PC-9 (cell line): ENCODE measurements at regions not wholly inside any gene's neighbourhood (a gene's known extent, or its start where the extent isn't known, plus 50 kb on each side); places are given as distances from the start of the nearest gene placed in this dataset.

Experiments used
- BruUV-seq: library from RNA; stranded (reverse); fragments of 400-500 nt; replicated peaks from 2 replicates; lab custom pipeline; 2021; lab: Mats Ljungman, UMichigan
- CTCF ChIA-PET: fragments of 300-600 bp; sonication (Branson Sonifier 250); formaldehyde crosslinking; loops from one replicate; lab custom pipeline; 2022; ENCODE audit warnings: antibody characterized with exemption; lab: Charles Lee
- POLR2A ChIA-PET: fragments of 300-600 bp; sonication (Branson Sonifier 250); formaldehyde crosslinking; loops from one replicate; lab custom pipeline; 2022; ENCODE audit warnings: antibody characterized with exemption; ENCODE audit not compliant: unreplicated experiment; lab: Charles Lee
- DNase-seq, 2 experiments: peaks; one replicate each; pipeline versions ENCODE4 v3.0.0 to v3.0.0-alpha.2; 2015 to 2022; ENCODE audit warnings: mixed read lengths in 1 of 2
- H2AFZ ChIP-seq: fragments of 200-600 bp; sonication (generic); 2 replicates; pipeline ENCODE4 v1.8.1; 2017; ENCODE audit warnings: antibody characterized with exemption
- H3F3A ChIP-seq: fragments of 200-600 bp; sonication (generic); 2 replicates; pipeline ENCODE4 v1.8.1; 2017; ENCODE audit warnings: antibody characterized with exemption, mild to moderate bottlenecking, low read depth; ENCODE audit not compliant: insufficient read depth
- H3K27ac ChIP-seq: fragments of 200-600 bp; sonication (generic); 2 replicates; pipeline ENCODE4 v1.6.1; 2016; ENCODE audit warnings: mixed run types
- H3K27me3 ChIP-seq: fragments of 200-600 bp; sonication (generic); 2 replicates; pipeline ENCODE4 v1.6.1; 2016; ENCODE audit warnings: low read depth, mixed run types; ENCODE audit not compliant: insufficient read depth
- H3K36me3 ChIP-seq: fragments of 200-600 bp; sonication (generic); 2 replicates; pipeline ENCODE4 v1.6.1; 2016; ENCODE audit warnings: low read depth, mixed run types
- H3K4me1 ChIP-seq: fragments of 200-600 bp; sonication (generic); replicated peaks from 2 replicates; pipeline ENCODE4 v1.6.1; 2016; ENCODE audit warnings: mixed run types; ENCODE audit not compliant: insufficient read depth
- H3K4me2 ChIP-seq: fragments of 200-600 bp; sonication (generic); 2 replicates; pipeline ENCODE4 v1.6.1; 2017; ENCODE audit warnings: mixed run types
- H3K4me3 ChIP-seq: fragments of 200-600 bp; sonication (generic); 2 replicates; pipeline ENCODE4 v1.6.1; 2016; ENCODE audit warnings: mixed run types
- H3K79me2 ChIP-seq: fragments of 200-600 bp; sonication (generic); 2 replicates; pipeline ENCODE4 v1.6.1; 2017; ENCODE audit warnings: low read depth, mixed run types
- H3K9me2 ChIP-seq: fragments of 200-600 bp; sonication (generic); 2 replicates; pipeline ENCODE4 v1.8.1; 2017; ENCODE audit warnings: mild to moderate bottlenecking; ENCODE audit not compliant: insufficient read depth
- H3K9me3 ChIP-seq: fragments of 200-600 bp; sonication (generic); 2 replicates; pipeline ENCODE4 v1.8.1; 2016; ENCODE audit warnings: low read depth; ENCODE audit not compliant: insufficient read depth
- H4K20me1 ChIP-seq: fragments of 200-600 bp; sonication (generic); 2 replicates; pipeline ENCODE4 v1.8.1; 2017; ENCODE audit not compliant: insufficient read depth
- CTCF ChIP-seq: fragments of 200-600 bp; sonication (generic); conservative IDR thresholded peaks from 2 replicates; pipeline ENCODE4 v1.6.1; 2017; ENCODE audit warnings: mixed run types, antibody characterized with exemption, mild to moderate bottlenecking, moderate library complexity
- EZH2 ChIP-seq: fragments of 200-600 bp; sonication (generic); IDR thresholded peaks from 2 replicates; pipeline ENCODE4 v1.8.0; 2017; ENCODE audit warnings: antibody characterized with exemption, low read depth
- intact Hi-C: fragments of 100-400 bp; cut with micrococcal nuclease; formaldehyde crosslinking; loops from one replicate; pipeline ENCODE4 v1.10.0; 2022; ENCODE audit not compliant: unreplicated experiment

DNA sequence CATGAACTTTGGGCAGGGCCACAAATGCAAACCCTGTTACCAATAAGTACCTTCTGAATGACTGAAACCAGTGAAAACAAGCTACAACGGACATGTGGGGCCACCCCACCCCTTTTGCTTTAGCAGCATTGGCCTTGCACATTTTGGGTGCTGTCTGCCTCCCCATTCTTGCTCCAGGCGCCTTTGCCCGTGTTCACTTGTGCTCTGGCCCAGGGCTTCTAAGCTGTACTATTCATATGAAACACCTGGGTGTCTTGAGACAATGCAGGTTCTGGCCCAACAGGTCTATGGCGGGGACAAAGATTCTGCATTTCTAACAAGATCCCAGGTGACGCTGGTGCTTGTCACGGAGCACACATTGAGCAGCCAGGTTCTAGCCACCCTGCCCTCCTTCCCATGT is 96.5 kb upstream of the SDK1 start:
- H4K20me1 ChIP-seq, result no peaks in the 10 kb centered on the region
- no peak overlapping the region for H3K4me3 ChIP-seq
- intact Hi-C loops, result no loop called here
- ChIA-PET CTCF (no interaction called here), POLR2A (no interaction called here)
- H3F3A ChIP-seq, result no peaks in the 10 kb centered on the region
- no peaks in the 10 kb centered on the region for H3K79me2 ChIP-seq
- no peak for DNase-seq
- H3K36me3 ChIP-seq, result no peaks in the 10 kb centered on the region
- TF ChIP-seq CTCF (no peak), EZH2 (no peak)
- no peaks in the 10 kb centered on the region for H3K27me3 ChIP-seq
- no TSS peak for BruUV-seq
- H3K27ac ChIP-seq, result no peak overlapping the region
- 0 out of 2 replicates have a peak, but pooled peaks cover 3% of the 10 kb centered on the region for H3K9me2 ChIP-seq
- H3K4me2 ChIP-seq, result no peak overlapping the region
- H3K4me1 ChIP-seq, result 0 out of 2 replicates have a peak, but pooled peaks cover 5% of the 10 kb centered on the region
- H3K9me3 ChIP-seq, result peaks cover 9% of the 10 kb centered on the region; the same call in 1 of the 2 replicates
- no peak overlapping the region for H2AFZ ChIP-seq

DNA sequence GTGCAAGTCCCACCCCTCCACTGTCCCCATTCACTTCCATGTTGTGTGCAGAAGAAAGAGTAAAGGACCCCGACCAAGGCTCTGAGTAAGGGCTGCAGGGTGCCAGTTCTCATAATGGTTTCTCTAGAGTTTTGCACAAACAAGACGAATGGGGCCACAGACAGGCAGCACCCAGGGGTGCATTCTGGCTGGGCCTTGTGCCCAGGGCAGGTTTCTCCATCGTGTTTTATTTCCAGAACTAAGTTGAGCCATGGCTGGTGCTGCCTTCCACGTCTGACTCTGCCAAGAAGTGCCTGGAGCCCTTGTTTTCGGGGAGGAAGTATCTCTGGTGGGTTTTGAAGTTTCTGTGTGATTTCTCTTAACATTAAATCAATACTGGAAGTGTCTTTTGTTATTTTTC is 95.0 kb upstream of the SDK1 start:
- Histone ChIP-seq H3K79me2 (no peaks in the 10 kb centered on the region), H4K20me1 (no peaks in the 10 kb centered on the region), H3K9me3 (no peaks in the 10 kb centered on the region), H3K9me2 (0 out of 2 replicates have a peak, but pooled peaks cover 3% of the 10 kb centered on the region), H3K36me3 (no peaks in the 10 kb centered on the region), H3K27me3 (no peaks in the 10 kb centered on the region), H3K4me1 (0 out of 2 replicates have a peak, but pooled peaks cover 3% of the 10 kb centered on the region), H3K27ac (no peak overlapping the region), H3K4me3 (no peak overlapping the region), H3K4me2 (no peak overlapping the region), H2AFZ (no peak overlapping the region), H3F3A (no peaks in the 10 kb centered on the region)
- intact Hi-C loops, result no loop called here
- no peak for DNase-seq
- no TSS peak for BruUV-seq
- ChIA-PET POLR2A (no interaction called here), CTCF (no interaction called here)
- TF ChIP-seq EZH2, result no peak
- TF ChIP-seq CTCF, result no peak

DNA sequence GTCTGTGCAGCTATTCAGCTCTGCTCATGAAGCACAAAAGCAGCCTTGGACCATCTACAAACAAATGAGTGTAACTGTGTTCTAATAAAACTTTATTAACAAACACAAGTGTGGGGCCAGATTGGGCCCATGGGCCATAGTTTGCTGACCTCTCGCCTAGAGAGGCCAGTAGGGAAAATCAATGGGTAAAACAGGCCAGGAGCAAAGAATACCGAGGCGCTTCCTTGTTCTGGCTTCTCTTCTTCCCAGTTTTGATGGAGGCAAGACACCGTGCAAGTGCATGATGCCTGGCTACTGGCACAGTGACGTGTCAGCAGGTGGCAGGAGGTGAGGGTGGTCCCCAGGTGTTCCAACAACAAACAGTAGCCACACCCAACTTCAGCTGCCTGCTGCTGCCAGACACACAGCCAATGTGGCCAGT is 94.3 kb upstream of the SDK1 start:
- Histone ChIP-seq H3K79me2 (no peaks in the 10 kb centered on the region), H3F3A (no peaks in the 10 kb centered on the region), H2AFZ (no peak overlapping the region), H3K9me2 (0 out of 2 replicates have a peak, but pooled peaks cover 3% of the 10 kb centered on the region), H3K4me2 (no peak overlapping the region), H3K27ac (no peak overlapping the region), H3K27me3 (no peaks in the 10 kb centered on the region), H3K9me3 (no peaks in the 10 kb centered on the region), H4K20me1 (no peaks in the 10 kb centered on the region), H3K4me3 (no peak overlapping the region), H3K4me1 (no peaks in the 10 kb centered on the region), H3K36me3 (no peaks in the 10 kb centered on the region)
- intact Hi-C loops, result no loop called here
- ChIA-PET CTCF (no interaction called here), POLR2A (no interaction called here)
- TF ChIP-seq CTCF, result no peak
- BruUV-seq, result no TSS peak
- no peak for DNase-seq
